Upper lobe of right lung (tissue), 1 donor: ENCODE measurements at regions not wholly inside any gene's neighbourhood (a gene's known extent, or its start where the extent isn't known, plus 50 kb on each side); places are given as distances from the start of the nearest gene placed in this dataset.

ENCODE experiments used
- ATAC-seq: fragments of 200-7000 bp; cut with Tn5 transposase; one replicate; pipeline ENCODE4 v1.9.1; 2020; ENCODE audit warnings: mild to moderate bottlenecking, moderate library complexity
- DNase-seq: peaks from one replicate; pipeline ENCODE4 v3.0.0-alpha.2; 2020
- H3K27ac ChIP-seq: fragments of 200-600 bp; one replicate; pipeline ENCODE4 v1.8.0; 2022
- H3K27me3 ChIP-seq: fragments of 200-600 bp; one replicate; pipeline ENCODE4 v1.8.0; 2022; ENCODE audit warnings: mild to moderate bottlenecking
- H3K36me3 ChIP-seq: fragments of 200-600 bp; one replicate; pipeline ENCODE4 v1.8.0; 2022
- H3K4me1 ChIP-seq: fragments of 200-600 bp; one replicate; pipeline ENCODE4 v1.8.0; 2022
- H3K4me3 ChIP-seq: fragments of 200-600 bp; one replicate; pipeline ENCODE4 v1.8.0; 2022; ENCODE audit warnings: mild to moderate bottlenecking
- H3K9me3 ChIP-seq: fragments of 200-600 bp; one replicate; pipeline ENCODE4 v1.8.0; 2022
- CTCF ChIP-seq: fragments of 200-600 bp; IDR thresholded peaks from one replicate; pipeline ENCODE4 v1.8.0; 2022; ENCODE audit warnings: antibody characterized with exemption
- intact Hi-C: fragments of 100-400 bp; cut with DNase I; formaldehyde crosslinking; loops from one replicate; pipeline ENCODE4 v1.11.0; 2022
- donor health status: DM: no; HTN: yes; CAD: no; lungs with severe emphysema.

DNA sequence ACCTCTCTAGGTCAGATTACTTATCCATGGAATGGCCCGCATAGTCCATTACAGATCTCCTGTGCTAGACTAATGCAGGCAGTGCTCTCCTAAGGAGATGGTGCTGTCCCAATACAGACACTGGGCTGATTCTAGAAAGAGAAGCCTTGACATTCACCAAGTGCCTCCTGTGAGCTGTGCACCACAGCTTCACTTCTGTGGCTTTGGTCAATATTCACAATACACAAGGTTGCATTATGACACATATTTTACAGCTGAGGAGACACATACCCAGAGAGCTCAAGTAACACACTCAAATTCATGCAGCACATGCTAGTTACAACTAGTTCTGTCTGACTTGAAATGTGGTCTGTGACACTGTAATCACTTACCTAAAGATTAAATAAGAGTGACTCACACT, 59.4 kb upstream of the LRRC8B start:
- H3K36me3 ChIP-seq: no peaks in the 10 kb centered on the region
- no peak overlapping the region for H3K4me3 ChIP-seq
- TF ChIP-seq CTCF: no peak
- DNase-seq (no peak), ATAC-seq (no peak)
- H3K4me1 ChIP-seq: no peaks in the 10 kb centered on the region
- H3K9me3 ChIP-seq: no peaks in the 10 kb centered on the region
- intact Hi-C loops: no loop called here
- H3K27ac ChIP-seq: no peak overlapping the region
- no peaks in the 10 kb centered on the region for H3K27me3 ChIP-seq

GRCh38 chr1:89466307-89466930, 58.2 kb upstream of the LRRC8B start:
- H3K4me1 ChIP-seq: no peaks in the 10 kb centered on the region
- intact Hi-C loops: no loop called here
- no peaks in the 10 kb centered on the region for H3K9me3 ChIP-seq
- DNase-seq (no peak), ATAC-seq (no peak)
- H3K27ac ChIP-seq: no peak overlapping the region
- no peak for TF ChIP-seq CTCF
- H3K4me3 ChIP-seq: no peak overlapping the region
- H3K27me3 ChIP-seq: no peaks in the 10 kb centered on the region
- no peaks in the 10 kb centered on the region for H3K36me3 ChIP-seq

DNA sequence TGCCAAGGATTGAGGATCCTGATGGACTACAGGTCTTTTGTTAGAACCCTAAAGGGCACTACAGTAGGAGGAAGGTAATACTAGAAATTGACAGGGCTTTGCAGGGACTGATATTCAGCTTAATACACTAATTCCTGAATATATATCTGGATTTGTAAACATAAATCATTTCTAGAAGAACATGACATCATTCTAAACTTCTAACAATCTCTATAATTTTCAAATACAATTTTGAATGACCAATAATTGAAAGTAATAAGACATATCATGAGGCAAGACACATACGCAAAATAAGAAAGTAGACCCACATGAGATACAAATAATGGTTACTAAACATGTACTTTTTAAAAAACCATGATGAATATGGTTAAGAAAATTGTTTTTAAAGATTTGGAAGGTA, 52.4 kb upstream of the LRRC8B start:
- H3K36me3 ChIP-seq: no peaks in the 10 kb centered on the region
- TF ChIP-seq CTCF: no peak
- no peaks in the 10 kb centered on the region for H3K4me1 ChIP-seq
- no peak for ATAC-seq
- intact Hi-C loops: no loop called here
- H3K27me3 ChIP-seq: no peaks in the 10 kb centered on the region
- no peak overlapping the region for H3K4me3 ChIP-seq
- DNase-seq: no peak
- no peaks in the 10 kb centered on the region for H3K9me3 ChIP-seq
- H3K27ac ChIP-seq: no peak overlapping the region

DNA sequence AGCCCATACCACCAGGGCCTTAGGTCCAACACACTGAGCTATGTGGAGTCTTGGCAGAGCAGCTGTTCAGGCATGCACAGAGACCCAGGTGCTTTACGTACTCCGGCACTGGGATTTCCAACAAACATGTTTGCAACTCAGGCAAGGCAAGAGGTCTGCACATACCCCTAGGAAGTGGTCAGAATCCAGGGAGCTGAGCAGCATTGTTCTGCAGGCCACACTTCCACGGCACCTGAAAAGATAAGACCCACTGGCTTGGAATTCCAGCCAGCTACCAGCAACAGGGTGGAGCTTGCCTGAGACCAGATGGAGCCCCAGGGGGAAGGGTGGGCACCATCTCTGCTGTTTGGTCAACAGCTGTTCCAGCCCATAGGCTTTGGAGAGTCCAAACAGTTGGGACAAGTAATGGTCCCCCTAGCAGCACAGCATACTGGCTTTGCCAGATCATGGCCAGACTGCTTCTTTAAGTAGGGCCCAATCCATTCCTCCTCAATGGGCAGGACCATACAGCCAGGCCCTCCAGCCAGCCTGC, 51.7 kb upstream of the LRRC8B start:
- TF ChIP-seq CTCF: no peak
- DNase-seq: no peak
- no peak for ATAC-seq
- intact Hi-C loops: no loop called here
- Histone ChIP-seq H3K27me3 (no peaks in the 10 kb centered on the region), H3K27ac (no peak overlapping the region), H3K9me3 (no peaks in the 10 kb centered on the region), H3K36me3 (no peaks in the 10 kb centered on the region), H3K4me3 (no peak overlapping the region), H3K4me1 (no peaks in the 10 kb centered on the region)
